GM21619 (cell line): ENCODE measurements at regions not wholly inside any gene's neighbourhood (a gene's known extent, or its start where the extent isn't known, plus 50 kb on each side); places are given as distances from the start of the nearest gene placed in this dataset.

Experiments used
- ATAC-seq: cut with Tn5 transposase; IDR thresholded peaks from one replicate; pipeline ENCODE4 v1.9.1; 2021; ENCODE audit not compliant: unreplicated experiment

- ATAC-seq = no peak
Measured at GRCh38 chr18:77969972-77970371, 720.3 kb downstream of the GALR1 start.

GRCh38 chr18:77970814-77971213, 721.2 kb downstream of the GALR1 start:
- ATAC-seq = no peak

- ATAC-seq = no peak
Measured at GRCh38 chr18:77973745-77974144, 724.1 kb downstream of the GALR1 start.

- no peak for ATAC-seq
Measured at GRCh38 chr18:77974329-77974728, 724.7 kb downstream of the GALR1 start.

- ATAC-seq = no peak
Measured at GRCh38 chr18:77977331-77977730, 727.7 kb downstream of the GALR1 start.

- no peak for ATAC-seq
Measured at GRCh38 chr18:77980275-77980674, 730.6 kb downstream of the GALR1 start.

GRCh38 chr18:77981874-77982273, 732.2 kb downstream of the GALR1 start:
- no peak for ATAC-seq

- ATAC-seq = no peak
Measured at GRCh38 chr18:77983270-77983669, 733.6 kb downstream of the GALR1 start.

GRCh38 chr18:77984178-77984577, 734.5 kb downstream of the GALR1 start:
- ATAC-seq = no peak

- no peak for ATAC-seq
Measured at GRCh38 chr18:77984833-77985232, 735.2 kb downstream of the GALR1 start.

- no peak for ATAC-seq
Measured at GRCh38 chr18:77985526-77986281, 736.1 kb downstream of the GALR1 start.

GRCh38 chr18:77990131-77990530, 740.5 kb downstream of the GALR1 start:
- ATAC-seq = no peak

- no peak for ATAC-seq
Measured at GRCh38 chr18:77990901-77991300, 741.3 kb downstream of the GALR1 start.

- no peak for ATAC-seq
Measured at GRCh38 chr18:77992057-77992456, 742.4 kb downstream of the GALR1 start.

- ATAC-seq = no peak
Measured at GRCh38 chr18:77993188-77993981, 743.7 kb downstream of the GALR1 start.

- no peak for ATAC-seq
Measured at GRCh38 chr18:77995593-77995992, 745.9 kb downstream of the GALR1 start.

GRCh38 chr18:77996737-77997136, 747.1 kb downstream of the GALR1 start:
- ATAC-seq = no peak

GRCh38 chr18:78001811-78002210, 752.2 kb downstream of the GALR1 start:
- ATAC-seq = no peak

- no peak for ATAC-seq
Measured at GRCh38 chr18:78006006-78006773, 756.5 kb downstream of the GALR1 start.

GRCh38 chr18:78006774-78007260, 757.2 kb downstream of the GALR1 start:
- no peak for ATAC-seq

- ATAC-seq = no peak
Measured at GRCh38 chr18:78010363-78010762, 760.7 kb downstream of the GALR1 start.
